Keratinocyte (primary cell): ENCODE measurements at regions not wholly inside any gene's neighbourhood (a gene's known extent, or its start where the extent isn't known, plus 50 kb on each side); places are given as distances from the start of the nearest gene placed in this dataset.

ENCODE experiments used
- DNase-seq: peaks from one replicate; pipeline ENCODE4 v3.0.0-alpha.2; 2011; ENCODE audit warnings: low read depth, missing footprints, low spot score
- FAIRE-seq: peaks from 2 replicates; lab custom pipeline; 2011; peaks lifted over from hg19 to GRCh38; lab: Jason Lieb, UNC
- H2AFZ ChIP-seq: 2 replicates; pipeline ENCODE4 v1.6.0; 2012; ENCODE audit warnings: low read length, control low read depth, inconsistent platforms; ENCODE audit not compliant: control insufficient read depth
- H3K27ac ChIP-seq: 2 replicates; pipeline ENCODE4 v1.5.1; 2011; ENCODE audit warnings: low read length; ENCODE audit not compliant: control insufficient read depth, insufficient read depth
- H3K27me3 ChIP-seq: 3 replicates; pipeline ENCODE4 v1.6.0; 2011; ENCODE audit warnings: low read length; ENCODE audit not compliant: control insufficient read depth, insufficient read depth; ENCODE audit errors: extremely low read depth
- H3K36me3 ChIP-seq, 2 experiments: 2 replicates in 1 of 2; 3 replicates in 1 of 2; pipeline ENCODE4 v1.5.1; 2011; ENCODE audit warnings: low read length in 2 of 2, mild to moderate bottlenecking in 1 of 2; ENCODE audit not compliant: control insufficient read depth in 2 of 2, insufficient read depth in 2 of 2; ENCODE audit errors: extremely low read depth in 1 of 2
- H3K4me1 ChIP-seq: 3 replicates; pipeline ENCODE4 v1.5.1; 2011; ENCODE audit warnings: low read length; ENCODE audit not compliant: control insufficient read depth, insufficient read depth; ENCODE audit errors: extremely low read depth
- H3K4me2 ChIP-seq: 3 replicates; pipeline ENCODE4 v1.6.0; 2011; ENCODE audit warnings: low read depth, low read length; ENCODE audit not compliant: control insufficient read depth, insufficient read depth; ENCODE audit errors: extremely low read depth
- H3K4me3 ChIP-seq, 3 experiments: fragments of 200-600 bp in 1 of 3; sonication (generic) in 1 of 3; 2 replicates in 2 of 3; 3 replicates in 1 of 3; pipeline ENCODE4 v1.5.1; 2011 to 2016; ENCODE audit warnings: low read length in 3 of 3, mild to moderate bottlenecking in 3 of 3, control low read depth in 2 of 3, inconsistent platforms in 1 of 3, low read depth in 1 of 3, mixed read lengths in 1 of 3, mixed run types in 1 of 3, moderate library complexity in 1 of 3; ENCODE audit not compliant: control insufficient read depth in 2 of 3, insufficient read depth in 2 of 3; ENCODE audit errors: extremely low read depth in 1 of 3
- H3K79me2 ChIP-seq: 2 replicates; pipeline ENCODE4 v1.6.0; 2012; ENCODE audit warnings: low read length; ENCODE audit not compliant: control insufficient read depth, insufficient read depth
- H3K9ac ChIP-seq: 3 replicates; pipeline ENCODE4 v1.6.0; 2011; ENCODE audit warnings: low read length; ENCODE audit not compliant: control insufficient read depth, insufficient read depth; ENCODE audit errors: extremely low read depth
- H3K9me1 ChIP-seq: 3 replicates; pipeline ENCODE4 v1.6.0; 2011; ENCODE audit warnings: low read length; ENCODE audit not compliant: control insufficient read depth, insufficient read depth; ENCODE audit errors: extremely low read depth
- H3K9me3 ChIP-seq: 2 replicates; pipeline ENCODE4 v1.5.1; 2012; ENCODE audit warnings: low read depth, low read length; ENCODE audit not compliant: control insufficient read depth
- H4K20me1 ChIP-seq: 3 replicates; pipeline ENCODE4 v1.6.0; 2011; ENCODE audit warnings: low read length; ENCODE audit not compliant: control insufficient read depth, insufficient read depth; ENCODE audit errors: extremely low read depth
- CTCF ChIP-seq, 3 experiments: IDR thresholded peaks in 1 of 3; conservative IDR thresholded peaks in 1 of 3; optimal IDR thresholded peaks in 1 of 3; 2 replicates in 2 of 3; 3 replicates in 1 of 3; pipeline versions ENCODE3 to v1.5.1; 2011; ENCODE audit warnings: low read length in 3 of 3, mild to moderate bottlenecking in 3 of 3, moderate library complexity in 2 of 3, control low read depth in 1 of 3, inconsistent platforms in 1 of 3; ENCODE audit not compliant: insufficient read depth in 2 of 3; ENCODE audit errors: extremely low read depth in 1 of 3
- EZH2 ChIP-seq: IDR thresholded peaks from one replicate; pipeline ENCODE4 v1.6.1; 2012; ENCODE audit warnings: inconsistent platforms, mild to moderate bottlenecking, low read length, moderate library complexity
- dilution Hi-C: fragments of 300-500 bp; cut with MboI; formaldehyde crosslinking; loops from one replicate; pipeline ENCODE4 v1.7.0; 2020; ENCODE audit warnings: low sequenced_read_pairs; ENCODE audit not compliant: extremely low pct_ligation_motif_present

GRCh38 chr13:54357284-54357933, 1328.8 kb downstream of the OLFM4 start:
- H3K27me3 ChIP-seq: no peaks in the 10 kb centered on the region
- TF ChIP-seq EZH2 (no peak), CTCF (optimal IDR thresholded peaks at IDR 0.05 in 1 of 3, IDR thresholded peaks at IDR 0.05 in 1 of 3, conservative IDR thresholded peaks at IDR 0.05 in 1 of 3; ENCODE audit: extremely low read depth in 1 of 3, insufficient read depth in 2 of 3, low read length in 3 of 3) (no peak)

GRCh38 chr13:54361460-54361859, 1332.8 kb downstream of the OLFM4 start:
- Histone ChIP-seq H3K4me2 (no peak overlapping the region), H3K27ac (no peak overlapping the region), H4K20me1 (no peaks in the 10 kb centered on the region), H2AFZ (no peak overlapping the region), H3K4me1 (no peaks in the 10 kb centered on the region), H3K9me3 (no peaks in the 10 kb centered on the region), H3K9ac (no peak overlapping the region), H3K9me1 (no peaks in the 10 kb centered on the region), H3K27me3 (no peaks in the 10 kb centered on the region), H3K36me3 (no peaks in the 10 kb centered on the region), H3K4me3 (no peak overlapping the region), H3K79me2 (no peaks in the 10 kb centered on the region)
- no peak for TF ChIP-seq EZH2
- no peak for TF ChIP-seq CTCF (optimal IDR thresholded peaks at IDR 0.05 in 1 of 3, IDR thresholded peaks at IDR 0.05 in 1 of 3, conservative IDR thresholded peaks at IDR 0.05 in 1 of 3; ENCODE audit: extremely low read depth in 1 of 3, insufficient read depth in 2 of 3, low read length in 3 of 3)
- DNase-seq (no peak), FAIRE-seq (no peak)
- dilution Hi-C loops: no loop called here

More at GRCh38 chr13:54357284-54357933, 1328.8 kb downstream of the OLFM4 start:
- Histone ChIP-seq H3K36me3 (no peaks in the 10 kb centered on the region), H3K9me1 (no peaks in the 10 kb centered on the region), H3K79me2 (no peaks in the 10 kb centered on the region), H3K9ac (no peak overlapping the region), H3K4me3 (no peak overlapping the region), H3K4me2 (no peak overlapping the region), H3K27ac (no peak overlapping the region), H2AFZ (no peak overlapping the region), H3K4me1 (no peaks in the 10 kb centered on the region), H3K9me3 (no peaks in the 10 kb centered on the region), H4K20me1 (no peaks in the 10 kb centered on the region)
- dilution Hi-C loops: no loop called here
- FAIRE-seq (no peak), DNase-seq (no peak)
